PFSK-1 (cell line): ENCODE measurements at regions not wholly inside any gene's neighbourhood (a gene's known extent, or its start where the extent isn't known, plus 50 kb on each side); places are given as distances from the start of the nearest gene placed in this dataset.

Experiments
- FOXP2 ChIP-seq: optimal IDR thresholded peaks from 2 replicates; pipeline ENCODE3; 2011; ENCODE audit warnings: borderline replicate concordance, control low read depth, inconsistent platforms; ENCODE audit not compliant: insufficient read depth; ENCODE audit errors: extremely low read length, extremely low read depth
- POLR2AphosphoS5 ChIP-seq: IDR thresholded peaks from 2 replicates; pipeline ENCODE4 v1.6.1; 2012; ENCODE audit warnings: low read depth, mild to moderate bottlenecking, control low read depth, low read length, moderate library complexity
- REST ChIP-seq, 2 experiments: IDR thresholded peaks; 2 replicates each; pipeline versions ENCODE4 v1.6.1 to v1.8.0; 2011 to 2012; ENCODE audit warnings: low read depth in 2 of 2, low read length in 2 of 2, control low read depth in 1 of 2, inconsistent platforms in 1 of 2, mild to moderate bottlenecking in 1 of 2, moderate library complexity in 1 of 2; ENCODE audit not compliant: insufficient read depth in 1 of 2
- SIN3A ChIP-seq: IDR thresholded peaks from 2 replicates; pipeline ENCODE4 v1.6.1; 2012; ENCODE audit warnings: mild to moderate bottlenecking, low read length, moderate library complexity, borderline replicate concordance; ENCODE audit not compliant: insufficient read depth
- TAF1 ChIP-seq: IDR thresholded peaks from 2 replicates; pipeline ENCODE4 v1.6.1; 2012; ENCODE audit warnings: low read length, control low read depth, borderline replicate concordance; ENCODE audit not compliant: insufficient read depth

GRCh38 chr7:22876986-22877729 is 54.5 kb upstream of the TOMM7 start:
- no peak for TF ChIP-seq FOXP2
- TF ChIP-seq TAF1: no peak
- no peak for TF ChIP-seq POLR2AphosphoS5
- no peak for TF ChIP-seq REST (IDR thresholded peaks at IDR 0.05; ENCODE audit: insufficient read depth in 1 of 2, low read depth in 2 of 2, low read length in 2 of 2)
- TF ChIP-seq SIN3A: no peak
